Endothelial cell (in vitro differentiated cells): ENCODE measurements at regions not wholly inside any gene's neighbourhood (a gene's known extent, or its start where the extent isn't known, plus 50 kb on each side); places are given as distances from the start of the nearest gene placed in this dataset.
"Not testable (repeated sequence)": the region's sequence is repeated elsewhere in the genome, so short reads cannot be mapped to it uniquely, and the experiment has no call there.

ENCODE experiments used
- DNase-seq: peaks from one replicate; pipeline ENCODE4 v3.0.0; 2021; ENCODE audit warnings: low spot score
- H3K27ac Mint-ChIP-seq: one replicate; pipeline ENCODE4 v1.8.0; 2021; ENCODE audit warnings: mixed read lengths, inconsistent platforms; ENCODE audit not compliant: unreplicated experiment
- H3K27me3 Mint-ChIP-seq: one replicate; pipeline ENCODE4 v1.8.0; 2021; ENCODE audit warnings: mild to moderate bottlenecking, moderate library complexity, mixed read lengths, inconsistent platforms; ENCODE audit not compliant: unreplicated experiment
- H3K36me3 Mint-ChIP-seq: one replicate; pipeline ENCODE4 v1.8.0; 2021; ENCODE audit warnings: mild to moderate bottlenecking, low read depth, mixed read lengths, inconsistent platforms; ENCODE audit not compliant: unreplicated experiment
- H3K4me1 Mint-ChIP-seq: one replicate; pipeline ENCODE4 v1.8.0; 2021; ENCODE audit warnings: mild to moderate bottlenecking, mixed read lengths, inconsistent platforms; ENCODE audit not compliant: unreplicated experiment
- H3K4me3 Mint-ChIP-seq: one replicate; pipeline ENCODE4 v1.8.0; 2021; ENCODE audit warnings: mild to moderate bottlenecking, mixed read lengths, inconsistent platforms; ENCODE audit not compliant: unreplicated experiment
- H3K9me3 Mint-ChIP-seq: one replicate; pipeline ENCODE4 v1.8.0; 2021; ENCODE audit warnings: mixed read lengths, inconsistent platforms; ENCODE audit not compliant: unreplicated experiment
- CTCF ChIP-seq: fragments of 200-600 bp; sonication (generic); IDR thresholded peaks from one replicate; pipeline ENCODE4 v1.5.0; 2021; ENCODE audit warnings: antibody characterized with exemption; ENCODE audit not compliant: unreplicated experiment

GRCh38 chr3:26498271-26498670, 124.3 kb upstream of the LRRC3B start:
- no peak for DNase-seq
- TF ChIP-seq CTCF, result no peak
- H3K4me3 Mint-ChIP-seq, result no peak overlapping the region
- H3K9me3 Mint-ChIP-seq, result no peaks in the 10 kb centered on the region
- H3K4me1 Mint-ChIP-seq, result no peaks in the 10 kb centered on the region
- no peak overlapping the region for H3K27ac Mint-ChIP-seq
- H3K27me3 Mint-ChIP-seq, result peaks cover 1% of the 10 kb centered on the region
- no peaks in the 10 kb centered on the region for H3K36me3 Mint-ChIP-seq

- H3K9me3 Mint-ChIP-seq, result no peaks in the 10 kb centered on the region
- DNase-seq, result no peak
- H3K36me3 Mint-ChIP-seq, result no peaks in the 10 kb centered on the region
- peaks cover 8% of the 10 kb centered on the region for H3K4me1 Mint-ChIP-seq
- no peak overlapping the region for H3K27ac Mint-ChIP-seq
- no peak for TF ChIP-seq CTCF
- peaks cover 3% of the 10 kb centered on the region for H3K27me3 Mint-ChIP-seq
- H3K4me3 Mint-ChIP-seq, result no peak overlapping the region
Measured at GRCh38 chr3:26505399-26505798, 117.2 kb upstream of the LRRC3B start.

GRCh38 chr3:26514445-26515029, 108.0 kb upstream of the LRRC3B start:
- not testable (repeated sequence) for H3K27ac Mint-ChIP-seq

GRCh38 chr3:26515351-26515750, 107.2 kb upstream of the LRRC3B start:
- TF ChIP-seq CTCF, result no peak
- no peak overlapping the region for H3K4me3 Mint-ChIP-seq
- H3K9me3 Mint-ChIP-seq, result peaks cover 6% of the 10 kb centered on the region
- H3K27me3 Mint-ChIP-seq, result no peaks in the 10 kb centered on the region
- H3K27ac Mint-ChIP-seq, result no peak overlapping the region
- no peaks in the 10 kb centered on the region for H3K4me1 Mint-ChIP-seq
- H3K36me3 Mint-ChIP-seq, result no peaks in the 10 kb centered on the region
- DNase-seq, result no peak

More at GRCh38 chr3:26514445-26515029, 108.0 kb upstream of the LRRC3B start:
- H3K36me3 Mint-ChIP-seq, H3K4me1 Mint-ChIP-seq, DNase-seq, H3K9me3 Mint-ChIP-seq, H3K27me3 Mint-ChIP-seq, H3K4me3 Mint-ChIP-seq: not testable (repeated sequence)

GRCh38 chr3:26521261-26521660, 101.3 kb upstream of the LRRC3B start:
- Mint-ChIP-seq H3K4me1 (no peaks in the 10 kb centered on the region), H3K36me3 (no peaks in the 10 kb centered on the region), H3K9me3 (peaks cover 6% of the 10 kb centered on the region), H3K4me3 (no peak overlapping the region), H3K27ac (no peak overlapping the region), H3K27me3 (no peaks in the 10 kb centered on the region)
- no peak for DNase-seq
- TF ChIP-seq CTCF, result no peak
